Gastroesophageal sphincter (tissue), 3 donors: ENCODE measurements at regions not wholly inside any gene's neighbourhood (a gene's known extent, or its start where the extent isn't known, plus 50 kb on each side); places are given as distances from the start of the nearest gene placed in this dataset.

Experiments
- CTCF ChIP-seq, 4 experiments: fragments of 200-600 bp in 2 of 4; fragments of 450-650 bp in 2 of 4; sonication (generic) in 1 of 4; IDR thresholded peaks; one replicate each; pipeline ENCODE4 v1.5.1; 2017 to 2019; ENCODE audit warnings: antibody characterized with exemption in 4 of 4, mild to moderate bottlenecking in 2 of 4, moderate library complexity in 2 of 4
- POLR2A ChIP-seq, 2 donors: fragments of 450-650 bp; IDR thresholded peaks; one replicate each; pipeline ENCODE4 v1.6.1; 2017; ENCODE audit warnings: antibody characterized with exemption in 2 of 2, mild to moderate bottlenecking in 2 of 2, moderate library complexity in 1 of 2
- POLR2AphosphoS5 ChIP-seq: sonication (generic); formaldehyde crosslinking; IDR thresholded peaks from one replicate; pipeline ENCODE4 v1.6.1; 2017; ENCODE audit warnings: antibody characterized with exemption

- no peak for TF ChIP-seq CTCF (IDR thresholded peaks at IDR 0.05)
- TF ChIP-seq POLR2AphosphoS5 = no peak
- TF ChIP-seq POLR2A (IDR thresholded peaks at IDR 0.05) = no peak
These were observed 222.2 kb upstream of the PRSS16 start for GRCh38 chr6:27025351-27025750.
